Mammary epithelial cell (primary cell): ENCODE measurements at regions not wholly inside any gene's neighbourhood (a gene's known extent, or its start where the extent isn't known, plus 50 kb on each side); places are given as distances from the start of the nearest gene placed in this dataset.

ENCODE experiments used
- EZH2 ChIP-seq: IDR thresholded peaks from 2 replicates; pipeline ENCODE4 v1.6.1; 2012; ENCODE audit warnings: low read length, inconsistent platforms, borderline replicate concordance
- TF ChIP-seq, protein P1 (sequence below), 2 donors: IDR thresholded peaks in 1 of 2; conservative IDR thresholded peaks in 1 of 2; 2 replicates each; pipeline ENCODE4 v1.5.1; 2011 to 2012; ENCODE audit warnings: inconsistent platforms in 2 of 2, low read length in 2 of 2, mild to moderate bottlenecking in 2 of 2, control low read depth in 1 of 2, low read depth in 1 of 2; ENCODE audit not compliant: insufficient read depth in 1 of 2; ENCODE audit errors: extremely low read depth in 1 of 2

DNA sequence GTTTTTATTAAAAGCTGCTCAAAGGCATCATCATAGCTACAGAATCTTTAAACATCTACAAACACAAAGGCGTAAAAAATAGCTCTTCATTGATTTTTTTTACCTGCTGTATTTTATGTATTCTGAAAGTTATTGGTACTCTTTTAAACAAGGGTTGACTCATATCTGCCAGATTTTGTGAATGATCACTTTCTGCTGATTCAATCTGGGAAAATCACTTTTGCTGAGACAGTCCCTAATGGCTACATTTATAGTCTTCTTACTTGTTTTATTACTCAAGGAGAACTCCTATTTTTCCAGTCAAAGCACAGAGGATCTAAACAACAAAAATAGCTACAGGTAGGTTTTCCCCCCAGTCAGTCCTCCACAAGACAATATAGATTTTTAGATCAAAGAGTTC lies 739.0 kb downstream of the CBLN4 start:
- TF ChIP-seq, protein P1, sequence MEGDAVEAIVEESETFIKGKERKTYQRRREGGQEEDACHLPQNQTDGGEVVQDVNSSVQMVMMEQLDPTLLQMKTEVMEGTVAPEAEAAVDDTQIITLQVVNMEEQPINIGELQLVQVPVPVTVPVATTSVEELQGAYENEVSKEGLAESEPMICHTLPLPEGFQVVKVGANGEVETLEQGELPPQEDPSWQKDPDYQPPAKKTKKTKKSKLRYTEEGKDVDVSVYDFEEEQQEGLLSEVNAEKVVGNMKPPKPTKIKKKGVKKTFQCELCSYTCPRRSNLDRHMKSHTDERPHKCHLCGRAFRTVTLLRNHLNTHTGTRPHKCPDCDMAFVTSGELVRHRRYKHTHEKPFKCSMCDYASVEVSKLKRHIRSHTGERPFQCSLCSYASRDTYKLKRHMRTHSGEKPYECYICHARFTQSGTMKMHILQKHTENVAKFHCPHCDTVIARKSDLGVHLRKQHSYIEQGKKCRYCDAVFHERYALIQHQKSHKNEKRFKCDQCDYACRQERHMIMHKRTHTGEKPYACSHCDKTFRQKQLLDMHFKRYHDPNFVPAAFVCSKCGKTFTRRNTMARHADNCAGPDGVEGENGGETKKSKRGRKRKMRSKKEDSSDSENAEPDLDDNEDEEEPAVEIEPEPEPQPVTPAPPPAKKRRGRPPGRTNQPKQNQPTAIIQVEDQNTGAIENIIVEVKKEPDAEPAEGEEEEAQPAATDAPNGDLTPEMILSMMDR (conservative IDR thresholded peaks at IDR 0.05 in 1 of 2, IDR thresholded peaks at IDR 0.05 in 1 of 2; ENCODE audit: extremely low read depth in 1 of 2, insufficient read depth in 1 of 2, low read depth in 1 of 2, low read length in 2 of 2): no peak
- TF ChIP-seq EZH2: no peak
